ENCODE measurements at regions not wholly inside any gene's neighbourhood (a gene's known extent, or its start where the extent isn't known, plus 50 kb on each side); places are given as distances from the start of the nearest gene placed in this dataset.
"Not testable (repeated sequence)": the region's sequence is repeated elsewhere in the genome, so short reads cannot be mapped to it uniquely, and the experiment has no call there.

GRCh38 chr4:110332483-110332882, 134.1 kb upstream of the ELOVL6 start:
- DNase-seq (ENCODE audit: low spot score in 2 of 2): no peak
- H3K36me3 ChIP-seq: no peaks in the 10 kb centered on the region
- peaks cover 5 to 11% of the 10 kb centered on the region in 2 donors for H3K9me3 ChIP-seq
- no peak overlapping the region for H3K27ac ChIP-seq
- TF ChIP-seq POLR2A (IDR thresholded peaks at IDR 0.05) (no peak), POLR2AphosphoS5 (IDR thresholded peaks at IDR 0.05) (no peak)
- H3K4me1 ChIP-seq: no peaks in the 10 kb centered on the region
- H3K4me3 ChIP-seq: no peak overlapping the region
- intact Hi-C loops (cut with DNase I; ENCODE audit: low total_unique reads): no loop called here
- no peaks in the 10 kb centered on the region for H3K27me3 ChIP-seq

- intact Hi-C loops (cut with DNase I; ENCODE audit: low total_unique reads); H3K27ac ChIP-seq; H3K4me1 ChIP-seq; H3K27me3 ChIP-seq; DNase-seq (ENCODE audit: low spot score in 2 of 2); H3K4me3 ChIP-seq; H3K36me3 ChIP-seq: not testable (repeated sequence)
- peaks cover 5 to 11% of the 10 kb centered on the region in 2 donors for H3K9me3 ChIP-seq
Observed at GRCh38 chr4:110326426-110326825, 128.0 kb upstream of the ELOVL6 start.

DNA sequence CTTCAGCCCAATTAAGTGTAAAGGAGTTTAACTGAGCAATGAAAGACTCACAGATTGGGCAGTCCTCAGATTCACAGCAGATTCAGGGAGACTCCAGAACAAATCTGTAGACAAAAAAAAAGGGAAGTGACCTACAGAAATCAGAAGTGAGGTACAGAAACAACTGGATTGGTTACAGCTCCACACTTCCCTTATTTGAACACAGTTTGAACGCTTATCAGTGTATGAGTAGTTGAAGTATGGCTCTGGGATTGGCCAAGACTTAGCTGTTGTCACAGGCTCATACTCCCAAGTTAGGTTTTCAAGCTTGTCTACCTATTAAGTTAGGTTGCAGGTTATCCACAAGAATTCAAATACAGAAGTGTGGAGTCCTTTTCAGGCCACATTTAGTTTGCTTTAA, 112.4 kb upstream of the ELOVL6 start:
- H3K36me3 ChIP-seq: no peaks in the 10 kb centered on the region
- H3K27me3 ChIP-seq: no peaks in the 10 kb centered on the region
- TF ChIP-seq POLR2A (IDR thresholded peaks at IDR 0.05): no peak
- TF ChIP-seq CTCF (IDR thresholded peaks at IDR 0.05): no peak
- no peak for TF ChIP-seq POLR2AphosphoS5 (IDR thresholded peaks at IDR 0.05)
- no peak for DNase-seq (ENCODE audit: low spot score in 2 of 2)
- no peaks in the 10 kb centered on the region for H3K4me1 ChIP-seq
- no peaks in the 10 kb centered on the region for H3K9me3 ChIP-seq
- no peak overlapping the region for H3K27ac ChIP-seq
- intact Hi-C loops (cut with DNase I; ENCODE audit: low total_unique reads): no loop called here
- H3K4me3 ChIP-seq: no peak overlapping the region

- Histone ChIP-seq H3K36me3 (no peaks in the 10 kb centered on the region), H3K4me3 (no peak overlapping the region), H3K27ac (no peak overlapping the region), H3K27me3 (no peaks in the 10 kb centered on the region), H3K4me1 (no peaks in the 10 kb centered on the region), H3K9me3 (no peaks in the 10 kb centered on the region)
- TF ChIP-seq CTCF (IDR thresholded peaks at IDR 0.05): no peak
- TF ChIP-seq POLR2AphosphoS5 (IDR thresholded peaks at IDR 0.05): no peak
- no peak for TF ChIP-seq POLR2A (IDR thresholded peaks at IDR 0.05)
- intact Hi-C loops (cut with DNase I; ENCODE audit: low total_unique reads): no loop called here
- no peak for DNase-seq (ENCODE audit: low spot score in 2 of 2)
Observed at GRCh38 chr4:110309675-110310074, 111.3 kb upstream of the ELOVL6 start.

DNA sequence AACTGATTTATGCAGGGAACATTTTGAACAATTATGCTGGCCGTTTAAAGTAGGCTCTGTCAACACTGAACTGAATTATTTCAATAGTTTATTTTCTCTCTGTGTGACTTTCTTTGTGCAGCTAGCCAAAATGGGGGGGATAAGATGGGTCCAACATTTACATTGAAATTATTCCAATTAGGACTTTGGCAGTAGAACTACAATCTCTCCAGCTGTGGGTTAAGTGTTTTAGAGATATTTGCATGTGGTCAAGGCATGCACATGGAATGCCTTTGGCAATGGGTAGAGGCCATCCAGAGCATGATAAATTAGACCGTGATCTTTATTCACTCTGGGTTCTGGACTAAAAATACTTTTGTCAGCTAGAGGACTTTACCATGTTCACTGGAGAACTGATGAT, 107.9 kb upstream of the ELOVL6 start:
- no peaks in the 10 kb centered on the region for H3K9me3 ChIP-seq

DNA sequence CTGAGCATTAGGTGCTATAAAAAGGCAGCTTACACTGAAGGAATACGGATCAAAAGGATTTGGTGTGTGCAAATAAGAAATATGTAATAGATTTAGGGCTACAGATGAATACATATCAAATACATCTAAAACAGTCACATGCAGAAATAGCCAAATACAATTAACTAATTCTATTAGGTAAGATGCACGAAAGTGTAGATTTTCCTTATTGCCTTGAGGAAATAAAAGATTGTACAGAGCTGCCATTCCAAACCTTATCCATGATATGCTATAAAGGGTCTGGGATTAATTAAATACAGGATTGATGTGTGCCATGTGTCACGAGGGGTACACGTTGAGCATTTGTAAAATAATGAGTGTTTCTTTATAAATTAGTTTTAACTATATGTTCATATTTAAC, 107.0 kb upstream of the ELOVL6 start:
- H3K9me3 ChIP-seq: no peaks in the 10 kb centered on the region
- intact Hi-C loops (cut with DNase I; ENCODE audit: low total_unique reads): no loop called here
- no peak overlapping the region for H3K4me3 ChIP-seq
- no peak overlapping the region for H3K27ac ChIP-seq
- H3K4me1 ChIP-seq: no peaks in the 10 kb centered on the region
- no peaks in the 10 kb centered on the region for H3K36me3 ChIP-seq
- TF ChIP-seq POLR2A (IDR thresholded peaks at IDR 0.05) (no peak), POLR2AphosphoS5 (IDR thresholded peaks at IDR 0.05) (no peak), CTCF (IDR thresholded peaks at IDR 0.05) (no peak)
- no peak for DNase-seq (ENCODE audit: low spot score in 2 of 2)
- no peaks in the 10 kb centered on the region for H3K27me3 ChIP-seq

More for the DNA sequence above, 107.9 kb upstream of the ELOVL6 start:
- Histone ChIP-seq H3K36me3 (no peaks in the 10 kb centered on the region), H3K4me3 (no peak overlapping the region), H3K27me3 (no peaks in the 10 kb centered on the region), H3K4me1 (no peaks in the 10 kb centered on the region), H3K27ac (no peak overlapping the region)
- TF ChIP-seq CTCF (IDR thresholded peaks at IDR 0.05) (no peak), POLR2A (IDR thresholded peaks at IDR 0.05) (no peak), POLR2AphosphoS5 (IDR thresholded peaks at IDR 0.05) (no peak)
- intact Hi-C loops (cut with DNase I; ENCODE audit: low total_unique reads): no loop called here
- DNase-seq (ENCODE audit: low spot score in 2 of 2): no peak
